SK-N-SH treated with all-trans-retinoic acid at 6 μM for 48 hours (cell line): ENCODE measurements at regions not wholly inside any gene's neighbourhood (a gene's known extent, or its start where the extent isn't known, plus 50 kb on each side); places are given as distances from the start of the nearest gene placed in this dataset.

ENCODE experiments used
- ARNTL ChIP-seq: fragments of 450-650 bp; formaldehyde crosslinking; IDR thresholded peaks from 2 replicates; pipeline ENCODE4 v1.5.0; 2020; ENCODE audit warnings: low read depth, mild to moderate bottlenecking, moderate library complexity, borderline replicate concordance
- CSDC2 ChIP-seq: fragments of 250-450 bp; sonication (Bioruptor Pico); IDR thresholded peaks from 2 replicates; pipeline ENCODE4 v1.5.0; 2020; ENCODE audit warnings: mild to moderate bottlenecking, moderate library complexity
- ESRRG ChIP-seq: fragments of 250-450 bp; sonication (Bioruptor Pico); IDR thresholded peaks from 2 replicates; pipeline ENCODE4 v1.6.1; 2021; ENCODE audit warnings: mild to moderate bottlenecking
- ISL1 ChIP-seq: fragments of 250-450 bp; sonication (Bioruptor Pico); IDR thresholded peaks from 2 replicates; pipeline ENCODE4 v2.1.2; 2022; ENCODE audit warnings: mild to moderate bottlenecking, moderate library complexity
- PATZ1 ChIP-seq: fragments of 250-450 bp; sonication (Bioruptor Pico); IDR thresholded peaks from 2 replicates; pipeline ENCODE4 v1.8.0; 2020; ENCODE audit warnings: mild to moderate bottlenecking, moderate library complexity, borderline replicate concordance
- SNAI2 ChIP-seq: fragments of 250-450 bp; sonication (Bioruptor Pico); IDR thresholded peaks from 2 replicates; pipeline ENCODE4 v1.5.0; 2020; ENCODE audit warnings: mild to moderate bottlenecking, moderate library complexity
- TOX ChIP-seq: fragments of 250-450 bp; sonication (Bioruptor Pico); IDR thresholded peaks from 2 replicates; pipeline ENCODE4 v1.8.0; 2021; ENCODE audit warnings: mild to moderate bottlenecking, moderate library complexity, borderline replicate concordance
- ZFP3 ChIP-seq: fragments of 250-450 bp; sonication (Bioruptor Pico); IDR thresholded peaks from 2 replicates; pipeline ENCODE4 v1.5.0; 2020; ENCODE audit warnings: mild to moderate bottlenecking, moderate library complexity
- ZNF70 ChIP-seq: fragments of 450-650 bp; formaldehyde crosslinking; IDR thresholded peaks from 2 replicates; pipeline ENCODE4 v1.5.0; 2020; ENCODE audit warnings: mild to moderate bottlenecking, moderate library complexity
- TF ChIP-seq, protein P1 (sequence below): fragments of 250-450 bp; sonication (Bioruptor Pico); IDR thresholded peaks from 2 replicates; pipeline ENCODE4 v1.5.1; 2020; ENCODE audit warnings: low read depth, mild to moderate bottlenecking, moderate library complexity
- TF ChIP-seq, protein P2 (sequence below): fragments of 250-450 bp; sonication (Bioruptor Pico); IDR thresholded peaks from 2 replicates; pipeline ENCODE4 v1.8.0; 2021; ENCODE audit warnings: low read depth, mild to moderate bottlenecking, moderate library complexity, borderline replicate concordance
- TF ChIP-seq, protein P3 (sequence below): fragments of 250-450 bp; sonication (Bioruptor Pico); IDR thresholded peaks from 2 replicates; pipeline ENCODE4 v1.5.0; 2020; ENCODE audit warnings: mild to moderate bottlenecking, moderate library complexity

- TF ChIP-seq ESRRG (CRISPR knock-in tag) (no peak), ZFP3 (CRISPR knock-in tag) (peak; percentile 51; the same call in 1 of the 2 replicates), PATZ1 (no peak), CSDC2 (CRISPR knock-in tag) (no peak; the same call in 1 of the 2 replicates), SNAI2 (CRISPR knock-in tag) (no peak), TOX (CRISPR knock-in tag) (no peak; the same call in 1 of the 2 replicates), ARNTL (CRISPR knock-in tag) (no peak), ZNF70 (CRISPR knock-in tag) (no peak), ISL1 (CRISPR knock-in tag) (peak; percentile 40; the same call in 1 of the 2 replicates)
- TF ChIP-seq, protein P1, sequence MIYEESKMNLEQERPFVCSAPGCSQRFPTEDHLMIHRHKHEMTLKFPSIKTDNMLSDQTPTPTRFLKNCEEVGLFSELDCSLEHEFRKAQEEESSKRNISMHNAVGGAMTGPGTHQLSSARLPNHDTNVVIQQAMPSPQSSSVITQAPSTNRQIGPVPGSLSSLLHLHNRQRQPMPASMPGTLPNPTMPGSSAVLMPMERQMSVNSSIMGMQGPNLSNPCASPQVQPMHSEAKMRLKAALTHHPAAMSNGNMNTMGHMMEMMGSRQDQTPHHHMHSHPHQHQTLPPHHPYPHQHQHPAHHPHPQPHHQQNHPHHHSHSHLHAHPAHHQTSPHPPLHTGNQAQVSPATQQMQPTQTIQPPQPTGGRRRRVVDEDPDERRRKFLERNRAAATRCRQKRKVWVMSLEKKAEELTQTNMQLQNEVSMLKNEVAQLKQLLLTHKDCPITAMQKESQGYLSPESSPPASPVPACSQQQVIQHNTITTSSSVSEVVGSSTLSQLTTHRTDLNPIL (CRISPR knock-in tag) = no peak
- TF ChIP-seq, protein P2, sequence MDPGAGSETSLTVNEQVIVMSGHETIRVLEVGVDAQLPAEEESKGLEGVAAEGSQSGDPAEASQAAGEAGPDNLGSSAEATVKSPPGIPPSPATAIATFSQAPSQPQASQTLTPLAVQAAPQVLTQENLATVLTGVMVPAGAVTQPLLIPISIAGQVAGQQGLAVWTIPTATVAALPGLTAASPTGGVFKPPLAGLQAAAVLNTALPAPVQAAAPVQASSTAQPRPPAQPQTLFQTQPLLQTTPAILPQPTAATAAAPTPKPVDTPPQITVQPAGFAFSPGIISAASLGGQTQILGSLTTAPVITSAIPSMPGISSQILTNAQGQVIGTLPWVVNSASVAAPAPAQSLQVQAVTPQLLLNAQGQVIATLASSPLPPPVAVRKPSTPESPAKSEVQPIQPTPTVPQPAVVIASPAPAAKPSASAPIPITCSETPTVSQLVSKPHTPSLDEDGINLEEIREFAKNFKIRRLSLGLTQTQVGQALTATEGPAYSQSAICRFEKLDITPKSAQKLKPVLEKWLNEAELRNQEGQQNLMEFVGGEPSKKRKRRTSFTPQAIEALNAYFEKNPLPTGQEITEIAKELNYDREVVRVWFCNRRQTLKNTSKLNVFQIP = 0 out of 2 replicates have a peak, but pooled peaks have one; percentile 51
- TF ChIP-seq, protein P3, sequence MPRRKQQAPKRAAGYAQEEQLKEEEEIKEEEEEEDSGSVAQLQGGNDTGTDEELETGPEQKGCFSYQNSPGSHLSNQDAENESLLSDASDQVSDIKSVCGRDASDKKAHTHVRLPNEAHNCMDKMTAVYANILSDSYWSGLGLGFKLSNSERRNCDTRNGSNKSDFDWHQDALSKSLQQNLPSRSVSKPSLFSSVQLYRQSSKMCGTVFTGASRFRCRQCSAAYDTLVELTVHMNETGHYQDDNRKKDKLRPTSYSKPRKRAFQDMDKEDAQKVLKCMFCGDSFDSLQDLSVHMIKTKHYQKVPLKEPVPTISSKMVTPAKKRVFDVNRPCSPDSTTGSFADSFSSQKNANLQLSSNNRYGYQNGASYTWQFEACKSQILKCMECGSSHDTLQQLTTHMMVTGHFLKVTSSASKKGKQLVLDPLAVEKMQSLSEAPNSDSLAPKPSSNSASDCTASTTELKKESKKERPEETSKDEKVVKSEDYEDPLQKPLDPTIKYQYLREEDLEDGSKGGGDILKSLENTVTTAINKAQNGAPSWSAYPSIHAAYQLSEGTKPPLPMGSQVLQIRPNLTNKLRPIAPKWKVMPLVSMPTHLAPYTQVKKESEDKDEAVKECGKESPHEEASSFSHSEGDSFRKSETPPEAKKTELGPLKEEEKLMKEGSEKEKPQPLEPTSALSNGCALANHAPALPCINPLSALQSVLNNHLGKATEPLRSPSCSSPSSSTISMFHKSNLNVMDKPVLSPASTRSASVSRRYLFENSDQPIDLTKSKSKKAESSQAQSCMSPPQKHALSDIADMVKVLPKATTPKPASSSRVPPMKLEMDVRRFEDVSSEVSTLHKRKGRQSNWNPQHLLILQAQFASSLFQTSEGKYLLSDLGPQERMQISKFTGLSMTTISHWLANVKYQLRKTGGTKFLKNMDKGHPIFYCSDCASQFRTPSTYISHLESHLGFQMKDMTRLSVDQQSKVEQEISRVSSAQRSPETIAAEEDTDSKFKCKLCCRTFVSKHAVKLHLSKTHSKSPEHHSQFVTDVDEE (CRISPR knock-in tag) = no peak
These were observed 261.5 kb upstream of the LRTM1 start for GRCh38 chr3:55189359-55189801.
